Keratinocyte (primary cell): ENCODE measurements at regions not wholly inside any gene's neighbourhood (a gene's known extent, or its start where the extent isn't known, plus 50 kb on each side); places are given as distances from the start of the nearest gene placed in this dataset.

Experiments
- CTCF ChIP-seq, 3 experiments: IDR thresholded peaks in 1 of 3; conservative IDR thresholded peaks in 1 of 3; optimal IDR thresholded peaks in 1 of 3; 2 replicates in 2 of 3; 3 replicates in 1 of 3; pipeline versions ENCODE3 to v1.5.1; 2011; ENCODE audit warnings: low read length in 3 of 3, mild to moderate bottlenecking in 3 of 3, moderate library complexity in 2 of 3, control low read depth in 1 of 3, inconsistent platforms in 1 of 3; ENCODE audit not compliant: insufficient read depth in 2 of 3; ENCODE audit errors: extremely low read depth in 1 of 3
- EZH2 ChIP-seq: IDR thresholded peaks from one replicate; pipeline ENCODE4 v1.6.1; 2012; ENCODE audit warnings: inconsistent platforms, mild to moderate bottlenecking, low read length, moderate library complexity

DNA sequence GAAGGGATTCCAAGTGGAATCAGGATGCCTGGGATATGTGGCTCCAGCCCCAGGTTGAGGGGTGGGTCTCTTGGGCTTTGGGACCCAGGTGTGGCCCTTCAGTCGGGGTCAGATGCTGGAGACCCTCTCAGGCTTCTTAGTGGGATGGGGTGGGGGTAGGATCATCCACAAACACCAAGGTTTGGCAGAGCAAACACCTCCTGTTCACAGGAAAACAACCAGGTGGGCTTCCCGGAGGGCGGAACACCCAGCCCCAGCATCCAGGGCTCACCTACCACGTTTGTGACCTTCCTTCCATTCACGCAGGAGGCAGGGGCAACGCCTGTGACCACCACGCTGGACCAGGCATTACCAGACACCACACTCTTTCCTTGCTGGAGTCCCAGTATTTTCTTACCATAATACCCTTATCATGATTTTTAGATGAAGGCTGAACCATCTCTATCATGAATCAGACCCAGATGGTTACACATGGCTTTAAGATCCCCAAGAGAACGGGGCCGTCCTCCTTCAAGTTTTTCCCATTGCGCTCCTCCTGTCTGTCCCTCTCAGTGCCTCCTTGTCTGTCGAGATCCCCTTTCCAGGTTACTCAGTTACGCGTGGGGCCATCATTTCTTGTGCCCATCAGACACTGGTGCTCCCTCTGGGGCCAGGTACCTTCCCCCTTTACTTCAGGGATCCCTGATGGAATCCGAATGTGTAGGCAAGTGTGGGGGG, 428.2 kb downstream of the NPHP4 start:
- TF ChIP-seq CTCF (optimal IDR thresholded peaks at IDR 0.05 in 1 of 3, IDR thresholded peaks at IDR 0.05 in 1 of 3, conservative IDR thresholded peaks at IDR 0.05 in 1 of 3; ENCODE audit: extremely low read depth in 1 of 3, insufficient read depth in 2 of 3, low read length in 3 of 3) (no peak), EZH2 (no peak)
